HFF-Myc (cell line): ENCODE measurements at regions not wholly inside any gene's neighbourhood (a gene's known extent, or its start where the extent isn't known, plus 50 kb on each side); places are given as distances from the start of the nearest gene placed in this dataset.

Experiments
- DNase-seq: peaks from one replicate; pipeline ENCODE4 v3.0.0-alpha.2; 2011; ENCODE audit warnings: low read depth; ENCODE audit errors: extremely low read depth
- H3K4me3 ChIP-seq: replicated peaks from 2 replicates; pipeline ENCODE4 v1.5.1; 2011; ENCODE audit warnings: low read depth, mild to moderate bottlenecking, control low read depth, low read length
- TF ChIP-seq, protein P1 (sequence below): IDR thresholded peaks from 2 replicates; pipeline ENCODE4 v1.5.1; 2012; ENCODE audit warnings: mild to moderate bottlenecking, low read depth, low read length, control low read depth; ENCODE audit errors: missing control alignments

DNA sequence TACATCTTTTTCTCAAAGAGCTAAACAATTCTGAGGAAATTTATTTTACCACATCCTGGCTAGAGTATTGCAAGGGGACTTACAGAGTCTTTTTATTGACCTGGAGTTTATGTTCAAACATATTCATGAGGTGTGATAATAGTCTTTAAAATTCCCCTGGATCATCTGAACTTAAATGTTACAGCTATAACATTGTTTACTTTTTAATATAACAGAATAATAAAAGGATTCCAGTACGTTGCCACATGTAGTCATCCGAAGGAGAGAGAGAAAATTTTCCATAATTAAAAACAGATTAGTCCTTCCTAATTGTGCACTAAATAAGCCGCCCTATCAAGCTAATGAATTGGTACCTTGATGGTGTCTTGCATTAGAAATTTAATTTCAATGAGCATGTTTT is 765.4 kb upstream of the MAP3K7 start:
- H3K4me3 ChIP-seq, result no peak overlapping the region
- TF ChIP-seq, protein P1, sequence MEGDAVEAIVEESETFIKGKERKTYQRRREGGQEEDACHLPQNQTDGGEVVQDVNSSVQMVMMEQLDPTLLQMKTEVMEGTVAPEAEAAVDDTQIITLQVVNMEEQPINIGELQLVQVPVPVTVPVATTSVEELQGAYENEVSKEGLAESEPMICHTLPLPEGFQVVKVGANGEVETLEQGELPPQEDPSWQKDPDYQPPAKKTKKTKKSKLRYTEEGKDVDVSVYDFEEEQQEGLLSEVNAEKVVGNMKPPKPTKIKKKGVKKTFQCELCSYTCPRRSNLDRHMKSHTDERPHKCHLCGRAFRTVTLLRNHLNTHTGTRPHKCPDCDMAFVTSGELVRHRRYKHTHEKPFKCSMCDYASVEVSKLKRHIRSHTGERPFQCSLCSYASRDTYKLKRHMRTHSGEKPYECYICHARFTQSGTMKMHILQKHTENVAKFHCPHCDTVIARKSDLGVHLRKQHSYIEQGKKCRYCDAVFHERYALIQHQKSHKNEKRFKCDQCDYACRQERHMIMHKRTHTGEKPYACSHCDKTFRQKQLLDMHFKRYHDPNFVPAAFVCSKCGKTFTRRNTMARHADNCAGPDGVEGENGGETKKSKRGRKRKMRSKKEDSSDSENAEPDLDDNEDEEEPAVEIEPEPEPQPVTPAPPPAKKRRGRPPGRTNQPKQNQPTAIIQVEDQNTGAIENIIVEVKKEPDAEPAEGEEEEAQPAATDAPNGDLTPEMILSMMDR, result no peak
- no peak for DNase-seq

DNA sequence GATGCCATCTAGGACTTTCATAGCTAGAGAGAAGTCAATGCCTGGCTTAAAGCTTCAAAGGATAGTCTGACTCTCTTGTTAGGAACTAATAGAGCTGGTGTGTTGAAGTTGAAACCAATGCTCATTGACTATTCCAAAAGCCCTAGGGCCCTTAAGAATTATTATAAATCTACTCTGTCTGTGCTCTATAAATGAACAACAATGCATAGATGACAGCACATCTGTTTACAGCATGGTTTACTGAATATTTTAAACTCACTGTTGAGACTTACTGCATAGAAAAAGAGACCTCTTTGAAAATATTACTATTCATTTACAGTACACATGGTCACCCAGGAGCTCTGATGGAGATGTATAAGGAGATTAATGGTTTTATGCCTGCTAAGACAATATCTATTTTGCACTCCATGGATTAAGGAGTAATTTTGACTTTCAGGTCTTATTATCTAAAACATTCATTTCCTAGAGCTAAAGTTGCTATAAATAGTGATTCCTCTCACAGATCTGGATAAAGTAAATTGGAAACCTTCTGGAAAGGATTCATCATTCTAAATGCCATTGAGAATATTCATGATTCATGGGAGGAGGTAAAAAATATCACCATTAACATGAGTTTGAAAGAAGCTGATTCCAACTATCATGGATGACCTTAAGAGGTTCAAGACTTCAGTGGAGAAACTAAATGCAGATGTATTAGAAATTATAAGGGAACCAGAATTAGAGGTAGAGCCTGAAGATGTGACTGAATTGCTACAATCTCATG is 763.5 kb upstream of the MAP3K7 start:
- DNase-seq, result no peak
- H3K4me3 ChIP-seq, result no peak overlapping the region
- TF ChIP-seq, protein P1, result no peak

DNA sequence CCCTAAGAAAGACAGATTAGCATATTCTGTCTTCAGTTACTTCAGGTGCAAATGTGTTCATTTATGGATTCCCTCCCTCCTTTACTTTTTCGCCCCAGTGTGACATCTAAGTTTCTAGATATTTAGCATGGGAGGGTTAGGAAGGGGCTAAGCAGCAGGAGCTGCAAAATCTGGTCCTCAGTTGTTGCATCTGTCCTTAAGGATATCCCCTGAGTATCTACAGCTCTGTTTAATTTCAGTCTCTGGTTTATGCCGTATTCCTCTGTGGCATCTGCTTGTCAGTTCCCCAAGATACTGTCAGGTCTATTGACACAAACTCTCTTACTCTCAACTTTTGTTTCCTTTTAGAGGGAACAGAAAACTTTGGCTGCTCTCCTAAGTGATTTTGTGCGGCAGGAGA is 754.6 kb upstream of the MAP3K7 start:
- TF ChIP-seq, protein P1, result no peak
- DNase-seq, result no peak
- no peak overlapping the region for H3K4me3 ChIP-seq

DNA sequence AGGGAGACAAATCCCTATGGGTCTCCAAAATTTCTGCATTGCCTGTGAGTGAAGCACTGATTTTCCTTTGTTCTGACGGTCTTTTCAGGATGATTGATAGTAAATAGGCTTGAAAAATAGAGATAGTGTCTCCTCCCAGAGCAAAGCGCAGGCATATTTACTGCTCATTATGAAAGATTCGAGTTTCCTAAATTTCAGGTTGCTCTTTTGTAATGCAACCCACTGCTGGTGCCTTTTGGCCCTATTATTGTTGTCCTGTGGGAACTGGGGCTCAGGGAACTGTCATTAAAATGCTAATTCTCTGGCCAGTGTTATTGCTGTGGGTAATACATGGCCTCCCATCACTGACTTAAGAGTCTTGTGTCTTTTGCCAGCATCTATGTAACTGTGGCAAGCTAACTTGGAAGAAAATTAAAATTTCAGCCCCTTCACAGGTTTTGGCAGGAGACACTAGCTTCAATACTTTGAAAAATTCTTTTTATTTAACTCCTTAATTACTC is 754.1 kb upstream of the MAP3K7 start:
- no peak overlapping the region for H3K4me3 ChIP-seq

DNA sequence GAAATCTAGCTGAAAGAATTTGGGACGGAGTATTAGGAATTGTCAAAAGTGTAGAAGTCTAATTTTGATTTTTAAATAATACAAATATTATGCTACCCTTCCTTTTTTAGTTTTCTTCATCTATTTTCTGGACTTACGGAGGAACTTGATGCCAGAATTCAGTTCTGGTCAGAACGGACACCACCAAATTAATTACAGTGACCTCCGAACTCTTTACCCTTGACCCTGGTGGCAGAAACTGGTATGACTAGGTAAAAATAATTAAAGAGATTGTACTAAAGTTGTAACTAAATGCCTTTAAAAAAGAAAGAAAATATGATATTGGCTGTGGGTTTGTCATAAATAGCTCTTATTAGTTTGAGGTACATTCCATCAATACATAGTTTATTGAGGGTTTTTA is 751.1 kb upstream of the MAP3K7 start:
- no peak for DNase-seq
- TF ChIP-seq, protein P1, result no peak
- no peak overlapping the region for H3K4me3 ChIP-seq

More for the DNA sequence above, 754.1 kb upstream of the MAP3K7 start:
- DNase-seq, result no peak
- TF ChIP-seq, protein P1, result no peak

DNA sequence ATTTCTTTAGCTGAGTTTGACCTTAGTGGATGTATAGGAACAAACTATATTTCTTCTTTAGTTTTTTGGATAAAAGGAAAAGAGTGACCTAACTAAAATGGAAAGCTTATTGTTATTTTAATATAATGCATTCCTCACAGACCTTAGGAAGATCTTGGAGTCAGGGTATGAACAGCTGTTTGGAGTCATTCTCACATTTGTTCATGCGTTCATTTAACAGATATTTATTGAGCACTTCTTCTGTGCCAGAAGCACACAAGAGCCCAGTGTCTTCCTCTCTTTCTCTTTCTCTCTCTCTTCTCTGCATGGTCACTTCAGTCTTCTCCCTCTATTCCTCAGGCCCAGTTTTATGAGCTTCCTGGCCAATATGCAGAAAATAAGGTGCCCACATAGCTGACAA is 744.0 kb upstream of the MAP3K7 start:
- TF ChIP-seq, protein P1, result no peak
- DNase-seq, result no peak
- H3K4me3 ChIP-seq, result no peak overlapping the region

DNA sequence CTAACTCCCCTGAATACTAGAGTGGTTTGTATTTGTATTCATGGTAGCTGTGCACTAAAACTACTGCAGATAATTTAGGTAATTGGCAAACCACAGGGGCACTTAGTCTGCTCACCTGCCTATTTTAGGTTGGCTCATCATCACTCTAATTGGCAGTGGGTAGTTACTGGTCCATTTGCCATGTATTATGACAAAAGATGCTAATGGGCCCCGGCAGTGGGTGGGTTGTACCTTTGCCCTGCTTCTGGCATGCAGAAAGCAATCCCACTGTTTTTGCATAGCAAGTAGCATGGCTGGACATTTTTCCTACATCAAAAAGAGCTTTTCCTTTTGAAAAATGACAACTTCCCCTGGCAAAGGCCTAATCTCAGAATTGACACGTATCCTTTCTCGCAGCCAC is 741.4 kb upstream of the MAP3K7 start:
- DNase-seq, result no peak
- TF ChIP-seq, protein P1, result no peak
- no peak overlapping the region for H3K4me3 ChIP-seq
